ENCODE measurements at regions not wholly inside any gene's neighbourhood (a gene's known extent, or its start where the extent isn't known, plus 50 kb on each side); places are given as distances from the start of the nearest gene placed in this dataset.

GRCh38 chr1:70490153-70490552 lies 79.1 kb downstream of the CTH start:
- no peak for TF ChIP-seq CTCF (IDR thresholded peaks at IDR 0.05; ENCODE audit: partially characterized antibody, unreplicated experiment)
- DNase-seq: no peak
- Mint-ChIP-seq H3K4me1 (ENCODE audit: low read depth, unreplicated experiment) (no peaks in the 10 kb centered on the region), H3K9me3 (ENCODE audit: unreplicated experiment) (no peaks in the 10 kb centered on the region), H3K36me3 (ENCODE audit: unreplicated experiment) (no peaks in the 10 kb centered on the region), H3K27ac (ENCODE audit: unreplicated experiment) (no peak overlapping the region), H3K27me3 (ENCODE audit: unreplicated experiment) (no peaks in the 10 kb centered on the region), H3K4me3 (ENCODE audit: unreplicated experiment) (no peak overlapping the region)

GRCh38 chr1:70495370-70495769 lies 84.3 kb downstream of the CTH start:
- Mint-ChIP-seq H3K4me1 (ENCODE audit: low read depth, unreplicated experiment) (no peaks in the 10 kb centered on the region), H3K9me3 (ENCODE audit: unreplicated experiment) (no peaks in the 10 kb centered on the region), H3K36me3 (ENCODE audit: unreplicated experiment) (no peaks in the 10 kb centered on the region), H3K27ac (ENCODE audit: unreplicated experiment) (no peak overlapping the region), H3K4me3 (ENCODE audit: unreplicated experiment) (no peak overlapping the region), H3K27me3 (ENCODE audit: unreplicated experiment) (no peaks in the 10 kb centered on the region)
- DNase-seq: no peak
- TF ChIP-seq CTCF (IDR thresholded peaks at IDR 0.05; ENCODE audit: partially characterized antibody, unreplicated experiment): no peak

- Mint-ChIP-seq H3K27ac (ENCODE audit: unreplicated experiment) (no peak overlapping the region), H3K36me3 (ENCODE audit: unreplicated experiment) (no peaks in the 10 kb centered on the region), H3K9me3 (ENCODE audit: unreplicated experiment) (no peaks in the 10 kb centered on the region), H3K4me1 (ENCODE audit: low read depth, unreplicated experiment) (no peaks in the 10 kb centered on the region), H3K4me3 (ENCODE audit: unreplicated experiment) (no peak overlapping the region), H3K27me3 (ENCODE audit: unreplicated experiment) (no peaks in the 10 kb centered on the region)
- no peak for TF ChIP-seq CTCF (IDR thresholded peaks at IDR 0.05; ENCODE audit: partially characterized antibody, unreplicated experiment)
- no peak for DNase-seq
Measured at GRCh38 chr1:70496181-70496580, 85.1 kb downstream of the CTH start.

GRCh38 chr1:70497152-70497551 lies 86.1 kb downstream of the CTH start:
- Mint-ChIP-seq H3K27me3 (ENCODE audit: unreplicated experiment) (no peaks in the 10 kb centered on the region), H3K36me3 (ENCODE audit: unreplicated experiment) (no peaks in the 10 kb centered on the region), H3K4me1 (ENCODE audit: low read depth, unreplicated experiment) (no peaks in the 10 kb centered on the region), H3K4me3 (ENCODE audit: unreplicated experiment) (no peak overlapping the region), H3K9me3 (ENCODE audit: unreplicated experiment) (no peaks in the 10 kb centered on the region), H3K27ac (ENCODE audit: unreplicated experiment) (no peak overlapping the region)
- no peak for TF ChIP-seq CTCF (IDR thresholded peaks at IDR 0.05; ENCODE audit: partially characterized antibody, unreplicated experiment)
- DNase-seq: no peak

GRCh38 chr1:70498666-70499065 lies 87.6 kb downstream of the CTH start:
- no peak overlapping the region for H3K4me3 Mint-ChIP-seq (ENCODE audit: unreplicated experiment)
- no peaks in the 10 kb centered on the region for H3K27me3 Mint-ChIP-seq (ENCODE audit: unreplicated experiment)
- no peaks in the 10 kb centered on the region for H3K4me1 Mint-ChIP-seq (ENCODE audit: low read depth, unreplicated experiment)
- H3K27ac Mint-ChIP-seq (ENCODE audit: unreplicated experiment): no peak overlapping the region
- H3K9me3 Mint-ChIP-seq (ENCODE audit: unreplicated experiment): no peaks in the 10 kb centered on the region
- H3K36me3 Mint-ChIP-seq (ENCODE audit: unreplicated experiment): no peaks in the 10 kb centered on the region
- no peak for DNase-seq
- no peak for TF ChIP-seq CTCF (IDR thresholded peaks at IDR 0.05; ENCODE audit: partially characterized antibody, unreplicated experiment)
